H4 (cell line): ENCODE measurements at regions not wholly inside any gene's neighbourhood (a gene's known extent, or its start where the extent isn't known, plus 50 kb on each side); places are given as distances from the start of the nearest gene placed in this dataset.

Source experiments
- DNase-seq: peaks from one replicate; pipeline ENCODE4 v3.0.0-alpha.2; 2015; ENCODE audit warnings: low spot score

- DNase-seq = no peak
These were observed 50.1 kb upstream of the ASAP2 start for GRCh38 chr2:9156483-9156882.

GRCh38 chr2:9154061-9154460, 52.6 kb upstream of the ASAP2 start:
- no peak for DNase-seq

- DNase-seq = no peak
These were observed 53.0 kb upstream of the ASAP2 start for GRCh38 chr2:9153643-9153980.

- DNase-seq = no peak
These were observed 53.5 kb upstream of the ASAP2 start for GRCh38 chr2:9152975-9153642.

- DNase-seq = no peak
These were observed 55.7 kb upstream of the ASAP2 start for GRCh38 chr2:9150906-9151305.

GRCh38 chr2:9150568-9150900, 56.1 kb upstream of the ASAP2 start:
- no peak for DNase-seq

- no peak for DNase-seq
These were observed 56.7 kb upstream of the ASAP2 start for GRCh38 chr2:9149726-9150567.

- no peak for DNase-seq
These were observed 57.3 kb upstream of the ASAP2 start for GRCh38 chr2:9149388-9149660.

- DNase-seq = no peak
These were observed 60.0 kb upstream of the ASAP2 start for GRCh38 chr2:9146646-9147045.

GRCh38 chr2:9145752-9146430, 60.7 kb upstream of the ASAP2 start:
- DNase-seq = no peak

- DNase-seq = peak; percentile 43
These were observed 61.4 kb upstream of the ASAP2 start for GRCh38 chr2:9145109-9145751.

GRCh38 chr2:9144617-9145016, 62.0 kb upstream of the ASAP2 start:
- DNase-seq = no peak

GRCh38 chr2:9144046-9144445, 62.6 kb upstream of the ASAP2 start:
- no peak for DNase-seq

GRCh38 chr2:9143264-9143815, 63.3 kb upstream of the ASAP2 start:
- DNase-seq = no peak

- DNase-seq = peak; percentile 53
These were observed 63.9 kb upstream of the ASAP2 start for GRCh38 chr2:9142551-9143263.

- DNase-seq = no peak
These were observed 64.7 kb upstream of the ASAP2 start for GRCh38 chr2:9141706-9142460.

GRCh38 chr2:9141091-9141667, 65.4 kb upstream of the ASAP2 start:
- DNase-seq = no peak

- no peak for DNase-seq
These were observed 66.0 kb upstream of the ASAP2 start for GRCh38 chr2:9140645-9141044.

GRCh38 chr2:9139491-9140443, 66.8 kb upstream of the ASAP2 start:
- peak; percentile 13 for DNase-seq
